ENCODE measurements at regions not wholly inside any gene's neighbourhood (a gene's known extent, or its start where the extent isn't known, plus 50 kb on each side); places are given as distances from the start of the nearest gene placed in this dataset.

- ChIA-PET CTCF (no interaction called here), POLR2A (no interaction called here)
- no peak for TF ChIP-seq CTCF (IDR thresholded peaks at IDR 0.05; ENCODE audit: insufficient read depth, low read length, missing control alignments)
- no peak for DNase-seq (ENCODE audit: low read depth, low spot score)
- H3K4me3 ChIP-seq (ENCODE audit: low read depth, low read length) = no peak overlapping the region
Measured at GRCh38 chr14:101273091-101273490, 288.2 kb upstream of the DIO3 start.

- H3K4me3 ChIP-seq (ENCODE audit: low read depth, low read length) = no peak overlapping the region
- DNase-seq (ENCODE audit: low read depth, low spot score) = no peak
- TF ChIP-seq CTCF (IDR thresholded peaks at IDR 0.05; ENCODE audit: insufficient read depth, low read length, missing control alignments) = no peak
- POLR2A ChIA-PET = no interaction called here
- CTCF ChIA-PET = no interaction called here
Measured at GRCh38 chr14:101276309-101277091, 284.8 kb upstream of the DIO3 start.

- H3K4me3 ChIP-seq (ENCODE audit: low read depth, low read length) = no peak overlapping the region
- ChIA-PET CTCF (no interaction called here), POLR2A (interaction anchor here (0.7 kb wide), 1 partner anchor 185 kb away, joined by 3 read pairs; no protein-coding TSS in a partner anchor)
- DNase-seq (ENCODE audit: low read depth, low spot score) = no peak
- TF ChIP-seq CTCF (IDR thresholded peaks at IDR 0.05; ENCODE audit: insufficient read depth, low read length, missing control alignments) = no peak
Measured at GRCh38 chr14:101282418-101282817, 278.9 kb upstream of the DIO3 start.

- DNase-seq (ENCODE audit: low read depth, low spot score) = no peak
- no peak for TF ChIP-seq CTCF (IDR thresholded peaks at IDR 0.05; ENCODE audit: insufficient read depth, low read length, missing control alignments)
- no peak overlapping the region for H3K4me3 ChIP-seq (ENCODE audit: low read depth, low read length)
- ChIA-PET CTCF (no interaction called here), POLR2A (no interaction called here)
Measured at GRCh38 chr14:101284711-101285110, 276.6 kb upstream of the DIO3 start.

- no peak for DNase-seq (ENCODE audit: low read depth, low spot score)
- ChIA-PET POLR2A (no interaction called here), CTCF (no interaction called here)
- no peak overlapping the region for H3K4me3 ChIP-seq (ENCODE audit: low read depth, low read length)
- no peak for TF ChIP-seq CTCF (IDR thresholded peaks at IDR 0.05; ENCODE audit: insufficient read depth, low read length, missing control alignments)
Measured at GRCh38 chr14:101286271-101287018, 274.9 kb upstream of the DIO3 start.

GRCh38 chr14:101288436-101289229 is 272.7 kb upstream of the DIO3 start:
- ChIA-PET CTCF (no interaction called here), POLR2A (no interaction called here)
- no peak for DNase-seq (ENCODE audit: low read depth, low spot score)
- no peak for TF ChIP-seq CTCF (IDR thresholded peaks at IDR 0.05; ENCODE audit: insufficient read depth, low read length, missing control alignments)
- no peak overlapping the region for H3K4me3 ChIP-seq (ENCODE audit: low read depth, low read length)

All from AG04449 (cell line).